DND-41 (cell line): ENCODE measurements at regions not wholly inside any gene's neighbourhood (a gene's known extent, or its start where the extent isn't known, plus 50 kb on each side); places are given as distances from the start of the nearest gene placed in this dataset.

Experiments used
- ATAC-seq: fragments of 200-7000 bp; cut with Tn5 transposase; 3 replicates; pipeline ENCODE4 v1.9.1; 2021; ENCODE audit warnings: low read depth; ENCODE audit not compliant: insufficient read depth
- DNase-seq: peaks from one replicate; pipeline ENCODE4 v3.0.0-alpha.2; 2020
- H2AFZ ChIP-seq: 2 replicates; pipeline ENCODE4 v1.6.0; 2012; ENCODE audit warnings: low read depth, low read length
- H3K27ac ChIP-seq: 2 replicates; pipeline ENCODE4 v1.5.1; 2012; ENCODE audit warnings: low read length, inconsistent platforms
- H3K27me3 ChIP-seq: fragments of 200-600 bp; sonication (generic); 2 replicates; pipeline ENCODE4 v1.6.0; 2012; ENCODE audit warnings: low read length, mild to moderate bottlenecking, inconsistent platforms; ENCODE audit not compliant: insufficient read depth, poor library complexity
- H3K36me3 ChIP-seq: 2 replicates; pipeline ENCODE4 v1.5.1; 2012; ENCODE audit warnings: low read length, inconsistent platforms; ENCODE audit not compliant: insufficient read depth
- H3K4me1 ChIP-seq: 2 replicates; pipeline ENCODE4 v1.5.1; 2012; ENCODE audit warnings: mild to moderate bottlenecking, low read length; ENCODE audit not compliant: insufficient read depth
- H3K4me2 ChIP-seq: 2 replicates; pipeline ENCODE4 v1.6.0; 2012; ENCODE audit warnings: mild to moderate bottlenecking, moderate library complexity, low read length, inconsistent platforms; ENCODE audit not compliant: insufficient read depth
- H3K4me3 ChIP-seq, 2 experiments: fragments of 200-600 bp in 1 of 2; shearing (Covaris generic) in 1 of 2; 2 replicates each; pipeline ENCODE4 v1.5.1; 2012 to 2016; ENCODE audit warnings: inconsistent platforms in 2 of 2, low read length in 2 of 2, mild to moderate bottlenecking in 2 of 2, low read depth in 1 of 2, moderate library complexity in 1 of 2
- H3K79me2 ChIP-seq: 2 replicates; pipeline ENCODE4 v1.6.0; 2012; ENCODE audit warnings: low read length, inconsistent platforms; ENCODE audit not compliant: insufficient read depth
- H3K9ac ChIP-seq: 2 replicates; pipeline ENCODE4 v1.6.0; 2012; ENCODE audit warnings: low read depth, mild to moderate bottlenecking, inconsistent platforms, low read length, moderate library complexity
- H3K9me3 ChIP-seq: 2 replicates; pipeline ENCODE4 v1.5.1; 2012; ENCODE audit warnings: low read length, moderate library complexity, mild to moderate bottlenecking, inconsistent platforms; ENCODE audit not compliant: insufficient read depth, severe bottlenecking
- H4K20me1 ChIP-seq: 2 replicates; pipeline ENCODE4 v1.6.0; 2012; ENCODE audit warnings: low read length; ENCODE audit not compliant: insufficient read depth
- CTCF ChIP-seq: IDR thresholded peaks from 2 replicates; pipeline ENCODE4 v1.5.1; 2012; ENCODE audit warnings: borderline replicate concordance, low read length, moderate library complexity, mild to moderate bottlenecking; ENCODE audit not compliant: poor library complexity, severe bottlenecking; ENCODE audit errors: extremely low read depth
- EZH2 ChIP-seq: IDR thresholded peaks from 3 replicates; pipeline ENCODE4 v1.6.1; 2012; ENCODE audit warnings: borderline replicate concordance, low read depth, mild to moderate bottlenecking, moderate library complexity, low read length, inconsistent platforms; ENCODE audit not compliant: severe bottlenecking

DNA sequence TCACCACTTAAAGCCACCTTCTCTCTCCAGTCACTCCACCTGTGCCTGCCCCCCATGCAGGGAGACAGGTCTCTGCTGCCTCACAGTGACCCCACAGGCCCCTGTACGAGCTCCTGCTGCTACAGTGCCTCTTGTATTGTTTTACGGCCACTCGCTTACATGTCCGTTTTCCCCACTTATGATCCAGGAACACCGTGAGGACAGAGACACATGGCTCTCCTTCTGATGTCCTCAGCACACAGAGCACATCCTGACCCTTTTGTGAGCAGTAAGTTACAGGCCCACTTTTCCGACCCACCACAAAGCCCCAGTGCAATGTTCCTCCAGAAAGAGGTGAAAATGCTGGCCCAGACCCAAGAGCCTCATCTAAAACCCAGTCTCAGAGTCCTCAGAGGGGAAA, 84.8 kb upstream of the GNAO1 start:
- H3K4me1 ChIP-seq = no peaks in the 10 kb centered on the region
- no peak overlapping the region for H3K4me3 ChIP-seq
- H3K9ac ChIP-seq = no peak overlapping the region
- no peak for DNase-seq
- no peak overlapping the region for H3K27ac ChIP-seq
- no peak overlapping the region for H3K4me2 ChIP-seq
- no peaks in the 10 kb centered on the region for H3K36me3 ChIP-seq
- TF ChIP-seq EZH2 (no peak), CTCF (no peak)
- no peaks in the 10 kb centered on the region for H4K20me1 ChIP-seq
- H3K79me2 ChIP-seq = no peaks in the 10 kb centered on the region
- H3K27me3 ChIP-seq = peaks cover 9% of the 10 kb centered on the region
- ATAC-seq = no peak
- no peak overlapping the region for H2AFZ ChIP-seq
- H3K9me3 ChIP-seq = no peaks in the 10 kb centered on the region

DNA sequence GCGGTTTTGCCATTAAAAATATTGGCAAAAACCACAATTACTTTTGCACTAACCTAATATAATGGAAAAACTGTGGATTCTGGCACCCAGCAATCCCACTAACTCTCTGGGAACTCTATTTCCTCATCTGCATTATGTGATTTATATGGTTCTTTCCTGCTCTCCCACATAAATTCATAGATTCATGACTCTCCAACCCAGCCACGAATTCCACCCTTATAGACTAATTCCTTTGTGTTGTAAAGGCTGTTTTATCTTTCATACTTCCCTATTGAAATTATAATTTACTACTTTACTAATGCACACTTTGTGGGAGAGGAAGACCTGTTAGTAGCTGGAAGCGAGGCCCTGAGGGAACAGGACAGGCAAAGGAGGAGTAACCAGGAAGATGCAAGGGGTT, 88.4 kb upstream of the GNAO1 start:
- Histone ChIP-seq H3K79me2 (no peaks in the 10 kb centered on the region), H3K4me2 (no peak overlapping the region), H3K4me3 (no peak overlapping the region), H4K20me1 (no peaks in the 10 kb centered on the region), H3K27ac (no peak overlapping the region), H2AFZ (no peak overlapping the region), H3K4me1 (no peaks in the 10 kb centered on the region), H3K9ac (no peak overlapping the region), H3K36me3 (no peaks in the 10 kb centered on the region), H3K27me3 (no peaks in the 10 kb centered on the region), H3K9me3 (no peaks in the 10 kb centered on the region)
- TF ChIP-seq EZH2 = no peak
- no peak for TF ChIP-seq CTCF
- ATAC-seq = no peak
- no peak for DNase-seq

GRCh38 chr16:56102183-56102686, 89.1 kb upstream of the GNAO1 start:
- no peak overlapping the region for H3K4me3 ChIP-seq

More at GRCh38 chr16:56102183-56102686, 89.1 kb upstream of the GNAO1 start:
- Histone ChIP-seq H3K4me2 (no peak overlapping the region), H3K36me3 (no peaks in the 10 kb centered on the region), H2AFZ (no peak overlapping the region), H3K4me1 (no peaks in the 10 kb centered on the region), H4K20me1 (no peaks in the 10 kb centered on the region), H3K9ac (no peak overlapping the region), H3K27me3 (peaks cover 6% of the 10 kb centered on the region), H3K27ac (no peak overlapping the region), H3K9me3 (no peaks in the 10 kb centered on the region), H3K79me2 (no peaks in the 10 kb centered on the region)
- TF ChIP-seq CTCF (no peak), EZH2 (no peak)
- ATAC-seq (no peak), DNase-seq (no peak)
